Lung (tissue), 11 donors: ENCODE measurements at regions not wholly inside any gene's neighbourhood (a gene's known extent, or its start where the extent isn't known, plus 50 kb on each side); places are given as distances from the start of the nearest gene placed in this dataset.

Source experiments
- ATAC-seq: fragments of 200-7000 bp; cut with Tn5 transposase; one replicate; pipeline ENCODE4 v1.9.1; 2020; ENCODE audit warnings: moderate number of reproducible peaks; ENCODE audit not compliant: insufficient read depth, low FRiP score
- DNase-seq, 3 donors: peaks; one replicate each; pipeline ENCODE4 v3.0.0-alpha.2; 2013 to 2017
- H3K27ac ChIP-seq, 2 donors: one replicate each; pipeline ENCODE4 v1.5.1; 2013; ENCODE audit warnings: mild to moderate bottlenecking in 2 of 2, moderate library complexity in 2 of 2, control low read depth in 1 of 2, inconsistent platforms in 1 of 2, low read depth in 1 of 2, low read length in 1 of 2
- H3K27me3 ChIP-seq, 3 donors: one replicate each; pipeline ENCODE4 v1.5.1; 2013; ENCODE audit warnings: low read length in 2 of 3; ENCODE audit not compliant: control insufficient read depth in 3 of 3, insufficient read depth in 3 of 3
- H3K36me3 ChIP-seq, 4 donors: one replicate each; pipeline ENCODE4 v1.5.1; 2013; ENCODE audit warnings: low read length in 4 of 4, mild to moderate bottlenecking in 1 of 4, moderate library complexity in 1 of 4; ENCODE audit not compliant: control insufficient read depth in 4 of 4, insufficient read depth in 4 of 4
- H3K4me1 ChIP-seq, 5 donors: one replicate each; pipeline ENCODE4 v1.5.1; 2013; ENCODE audit warnings: low read length in 5 of 5, mild to moderate bottlenecking in 2 of 5, moderate library complexity in 1 of 5; ENCODE audit not compliant: control insufficient read depth in 5 of 5, insufficient read depth in 5 of 5
- H3K4me3 ChIP-seq: one replicate; pipeline ENCODE4 v1.5.1; 2013; ENCODE audit warnings: mild to moderate bottlenecking, control low read depth, moderate library complexity
- H3K9ac ChIP-seq, 2 donors: one replicate each; pipeline ENCODE4 v1.5.1; 2013; ENCODE audit warnings: low read length in 2 of 2, control low read depth in 1 of 2; ENCODE audit not compliant: insufficient read depth in 1 of 2
- H3K9me3 ChIP-seq, 4 donors: one replicate each; pipeline ENCODE4 v1.5.1; 2013; ENCODE audit warnings: low read length in 3 of 4, mild to moderate bottlenecking in 1 of 4, moderate library complexity in 1 of 4; ENCODE audit not compliant: control insufficient read depth in 4 of 4, insufficient read depth in 3 of 4
- WGBS, 2 donors: extraction: QIAGEN DNeasy Blood & Tissue Kit; methylation state at CpG; one replicate each; pipeline ENCODE4 v1.1.7; 2013; 5-methylcytosine and 5-hydroxymethylcytosine counted together
- TF ChIP-seq, protein P1 (sequence below): IDR thresholded peaks from 2 replicates; pipeline ENCODE4 v1.5.1; 2012; ENCODE audit warnings: mild to moderate bottlenecking; ENCODE audit errors: control extremely low read depth, extremely low read depth
- donor health status: control.
- donor health status: control.
- donor health status: Bipolar disorder and iron deficiency.
- donor health status: healthy.
- donor health status: DM: yes; HTN: yes; CAD: no.

DNA sequence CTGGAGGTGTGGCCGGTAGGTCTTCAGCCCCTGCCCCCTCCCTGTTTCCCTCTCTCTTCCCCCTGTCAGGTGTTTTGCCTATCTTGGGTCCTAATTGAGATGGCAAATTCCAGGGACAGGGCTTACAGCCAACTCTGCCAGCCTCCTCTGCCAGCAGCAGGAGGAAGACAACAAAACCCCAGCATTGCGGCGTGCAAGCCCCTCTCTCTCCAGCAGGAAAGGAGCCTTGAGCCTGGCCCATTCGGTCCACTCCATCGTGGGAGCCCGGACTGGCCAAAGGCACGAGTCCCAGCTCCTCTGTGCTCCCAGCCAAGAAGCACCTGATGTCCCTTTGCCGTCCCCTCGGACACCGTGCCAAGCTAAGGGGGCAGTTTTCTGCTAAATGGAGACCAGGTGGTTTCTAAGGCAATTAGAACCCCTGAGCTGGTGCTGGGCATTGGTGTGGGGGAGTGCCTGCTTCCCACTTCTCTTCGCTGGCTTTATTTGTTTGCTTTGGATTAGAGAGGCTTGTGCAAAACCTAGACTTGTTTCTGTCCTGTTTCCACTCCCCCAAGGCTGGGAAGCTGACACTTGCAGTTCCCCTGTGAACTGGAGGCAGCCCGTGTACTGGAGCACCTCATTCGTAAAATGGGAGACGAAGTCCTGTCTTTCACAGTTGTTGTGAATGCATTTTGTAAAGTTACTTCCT is 57.1 kb upstream of the LHX5 start:
- WGBS, 2 donors: 34 to 46% methylated on average over 14 of the region's 14 CpGs
- Histone ChIP-seq H3K36me3 (no peaks in the 10 kb centered on the region), H3K4me3 (no peak overlapping the region), H3K27ac (no peak overlapping the region), H3K9ac (no peak overlapping the region), H3K27me3 (peaks cover 0 to 40% (median 0%) of the 10 kb centered on the region in 3 donors), H3K9me3 (no peaks in the 10 kb centered on the region), H3K4me1 (no peaks in the 10 kb centered on the region)
- TF ChIP-seq, protein P1, sequence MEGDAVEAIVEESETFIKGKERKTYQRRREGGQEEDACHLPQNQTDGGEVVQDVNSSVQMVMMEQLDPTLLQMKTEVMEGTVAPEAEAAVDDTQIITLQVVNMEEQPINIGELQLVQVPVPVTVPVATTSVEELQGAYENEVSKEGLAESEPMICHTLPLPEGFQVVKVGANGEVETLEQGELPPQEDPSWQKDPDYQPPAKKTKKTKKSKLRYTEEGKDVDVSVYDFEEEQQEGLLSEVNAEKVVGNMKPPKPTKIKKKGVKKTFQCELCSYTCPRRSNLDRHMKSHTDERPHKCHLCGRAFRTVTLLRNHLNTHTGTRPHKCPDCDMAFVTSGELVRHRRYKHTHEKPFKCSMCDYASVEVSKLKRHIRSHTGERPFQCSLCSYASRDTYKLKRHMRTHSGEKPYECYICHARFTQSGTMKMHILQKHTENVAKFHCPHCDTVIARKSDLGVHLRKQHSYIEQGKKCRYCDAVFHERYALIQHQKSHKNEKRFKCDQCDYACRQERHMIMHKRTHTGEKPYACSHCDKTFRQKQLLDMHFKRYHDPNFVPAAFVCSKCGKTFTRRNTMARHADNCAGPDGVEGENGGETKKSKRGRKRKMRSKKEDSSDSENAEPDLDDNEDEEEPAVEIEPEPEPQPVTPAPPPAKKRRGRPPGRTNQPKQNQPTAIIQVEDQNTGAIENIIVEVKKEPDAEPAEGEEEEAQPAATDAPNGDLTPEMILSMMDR: no peak
- ATAC-seq (no peak), DNase-seq (no peak)

DNA sequence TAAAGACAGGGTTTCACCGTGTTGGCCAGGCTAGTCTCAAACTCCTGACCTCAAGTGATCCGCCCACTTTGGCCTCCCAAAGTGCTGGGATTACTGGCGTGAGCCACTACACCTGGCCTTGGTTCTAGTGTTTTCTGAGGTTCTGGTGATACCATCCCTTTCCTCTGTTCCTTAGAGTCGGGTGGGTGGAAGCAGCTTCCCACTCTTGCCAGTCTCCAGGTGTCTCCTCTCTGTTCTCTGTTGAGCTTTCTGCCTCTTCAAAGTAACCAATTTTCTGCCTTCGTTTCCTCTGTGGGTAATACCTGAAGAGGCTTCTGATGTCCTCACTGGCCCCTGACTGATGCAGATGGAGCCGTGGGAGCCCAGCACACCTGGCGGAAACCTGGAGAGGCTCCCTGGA is 53.4 kb upstream of the LHX5 start:
- H3K4me1 ChIP-seq: no peaks in the 10 kb centered on the region
- 75 to 78% methylated on average over 7 of the region's 7 CpGs for WGBS, 2 donors
- H3K36me3 ChIP-seq: no peaks in the 10 kb centered on the region
- peaks cover 0 to 55% (median 8%) of the 10 kb centered on the region in 3 donors for H3K27me3 ChIP-seq
- H3K4me3 ChIP-seq: no peak overlapping the region
- ATAC-seq (no peak), DNase-seq (no peak)
- H3K27ac ChIP-seq: no peak overlapping the region
- TF ChIP-seq, protein P1: no peak
- H3K9ac ChIP-seq: no peak overlapping the region
- peaks cover 0 to 2% (median 0%) of the 10 kb centered on the region in 4 donors for H3K9me3 ChIP-seq

- Histone ChIP-seq H3K27ac (no peak overlapping the region), H3K9ac (no peak overlapping the region), H3K9me3 (peaks cover 0 to 3% (median 0%) of the 10 kb centered on the region in 4 donors), H3K27me3 (peaks cover 0 to 61% (median 8%) of the 10 kb centered on the region in 3 donors), H3K36me3 (no peaks in the 10 kb centered on the region), H3K4me3 (no peak overlapping the region), H3K4me1 (no peaks in the 10 kb centered on the region)
- WGBS, 2 donors: 77 to 83% methylated on average over 5 of the region's 5 CpGs
- ATAC-seq (no peak), DNase-seq (peak in 1 of 3 donors; percentile 0)
- TF ChIP-seq, protein P1: no peak
Measured at GRCh38 chr12:113524495-113524894, 52.8 kb upstream of the LHX5 start.

DNA sequence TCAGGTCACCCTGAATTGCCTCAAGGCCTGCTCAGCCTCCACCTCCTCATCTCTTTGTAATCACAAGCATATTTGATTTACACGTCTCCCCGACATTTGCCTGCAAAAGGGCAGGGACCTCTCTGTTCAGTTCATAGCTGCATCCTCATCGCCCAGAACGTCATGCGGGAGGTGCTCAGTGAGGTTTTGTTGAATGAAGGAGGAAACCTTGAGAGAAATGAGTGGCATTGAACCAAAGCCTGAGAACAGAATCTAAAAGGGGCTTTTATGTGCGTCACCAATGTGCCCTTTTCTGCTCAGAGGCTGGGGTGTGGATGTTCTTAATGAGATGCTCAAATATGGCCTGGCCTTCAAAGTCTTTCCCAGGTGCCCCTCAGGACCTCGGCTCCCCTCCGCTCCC is 50.0 kb upstream of the LHX5 start:
- TF ChIP-seq, protein P1: no peak
- ATAC-seq (no peak), DNase-seq (no peak)
- H3K4me3 ChIP-seq: no peak overlapping the region
- 52 to 69% methylated on average over 8 of the region's 8 CpGs for WGBS, 2 donors
- no peaks in the 10 kb centered on the region for H3K4me1 ChIP-seq
- peaks cover 0 to 14% (median 2%) of the 10 kb centered on the region in 4 donors for H3K9me3 ChIP-seq
- H3K27ac ChIP-seq: no peak overlapping the region
- peaks cover 14 to 69% (median 26%) of the 10 kb centered on the region in 3 donors for H3K27me3 ChIP-seq
- no peaks in the 10 kb centered on the region for H3K36me3 ChIP-seq
- H3K9ac ChIP-seq: no peak overlapping the region
